ENCODE measurements at regions not wholly inside any gene's neighbourhood (a gene's known extent, or its start where the extent isn't known, plus 50 kb on each side); places are given as distances from the start of the nearest gene placed in this dataset.

DNA sequence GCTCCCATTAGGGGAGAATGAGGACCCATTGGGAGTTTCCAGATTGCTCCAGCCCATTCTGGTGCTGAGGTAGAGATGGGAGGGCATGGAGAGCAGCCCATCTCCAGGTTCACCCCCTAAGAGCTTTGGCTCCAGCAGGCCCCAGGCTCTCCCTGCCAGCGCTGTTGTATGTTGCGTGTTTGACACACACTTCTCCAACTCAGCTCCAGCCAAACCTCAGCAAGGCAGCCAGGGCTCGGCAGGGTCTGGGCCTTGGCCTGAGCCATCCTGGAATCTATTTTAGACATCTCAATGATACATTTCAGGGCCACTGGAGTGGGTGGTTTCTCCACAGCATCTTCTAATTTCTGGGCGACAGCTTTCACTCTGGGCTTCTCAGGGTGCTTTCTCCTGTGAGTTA lies 117.0 kb downstream of the NAV1 start:
- Mint-ChIP-seq H3K4me1 (peaks cover 71% of the 10 kb centered on the region), H3K27ac (no peak overlapping the region), H3K4me3 (no peak overlapping the region), H3K36me3 (ENCODE audit: low read depth) (no peaks in the 10 kb centered on the region), H3K9me3 (no peaks in the 10 kb centered on the region), H3K27me3 (ENCODE audit: low read depth, poor library complexity) (peaks cover 15% of the 10 kb centered on the region)
- no peak for DNase-seq
- TF ChIP-seq, protein P1, sequence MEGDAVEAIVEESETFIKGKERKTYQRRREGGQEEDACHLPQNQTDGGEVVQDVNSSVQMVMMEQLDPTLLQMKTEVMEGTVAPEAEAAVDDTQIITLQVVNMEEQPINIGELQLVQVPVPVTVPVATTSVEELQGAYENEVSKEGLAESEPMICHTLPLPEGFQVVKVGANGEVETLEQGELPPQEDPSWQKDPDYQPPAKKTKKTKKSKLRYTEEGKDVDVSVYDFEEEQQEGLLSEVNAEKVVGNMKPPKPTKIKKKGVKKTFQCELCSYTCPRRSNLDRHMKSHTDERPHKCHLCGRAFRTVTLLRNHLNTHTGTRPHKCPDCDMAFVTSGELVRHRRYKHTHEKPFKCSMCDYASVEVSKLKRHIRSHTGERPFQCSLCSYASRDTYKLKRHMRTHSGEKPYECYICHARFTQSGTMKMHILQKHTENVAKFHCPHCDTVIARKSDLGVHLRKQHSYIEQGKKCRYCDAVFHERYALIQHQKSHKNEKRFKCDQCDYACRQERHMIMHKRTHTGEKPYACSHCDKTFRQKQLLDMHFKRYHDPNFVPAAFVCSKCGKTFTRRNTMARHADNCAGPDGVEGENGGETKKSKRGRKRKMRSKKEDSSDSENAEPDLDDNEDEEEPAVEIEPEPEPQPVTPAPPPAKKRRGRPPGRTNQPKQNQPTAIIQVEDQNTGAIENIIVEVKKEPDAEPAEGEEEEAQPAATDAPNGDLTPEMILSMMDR (IDR thresholded peaks at IDR 0.05) = no peak

DNA sequence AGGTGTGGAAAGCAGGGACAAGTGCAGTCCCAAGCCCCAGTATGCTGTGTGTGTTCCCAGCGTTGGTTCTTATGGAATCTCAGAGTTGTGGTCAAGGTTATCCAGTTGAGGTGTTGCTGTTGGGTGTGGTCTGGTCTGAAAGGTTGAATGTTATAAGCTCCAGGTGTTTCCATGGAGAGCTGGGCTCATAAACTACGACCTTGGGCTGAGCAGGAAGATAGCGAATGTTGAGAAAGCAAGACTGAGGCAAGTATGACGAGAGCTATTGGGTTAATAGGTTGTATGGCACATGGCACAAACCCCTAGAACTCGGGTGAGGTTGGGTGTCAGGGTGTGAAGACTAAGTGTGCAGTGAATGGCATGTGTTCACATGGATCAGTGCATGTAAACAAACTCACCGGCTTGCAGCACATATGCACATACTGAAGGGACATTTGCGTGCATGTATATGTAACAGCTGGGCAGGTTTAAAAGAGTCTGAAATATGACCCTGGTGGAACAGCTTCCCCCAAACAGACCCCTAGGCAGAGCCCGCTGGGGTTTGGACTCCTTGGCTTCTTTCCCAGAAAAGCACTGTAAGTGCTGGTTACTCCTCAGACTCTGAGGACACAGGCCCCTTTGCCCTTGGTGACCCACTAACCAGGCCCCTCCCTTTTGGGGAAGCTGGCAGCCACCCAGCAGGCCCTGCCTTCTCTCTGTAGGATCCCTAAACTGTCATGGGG lies 117.5 kb downstream of the NAV1 start:
- no peak overlapping the region for H3K27ac Mint-ChIP-seq
- H3K4me1 Mint-ChIP-seq = peaks cover 66% of the 10 kb centered on the region
- no peak for DNase-seq
- H3K9me3 Mint-ChIP-seq = no peaks in the 10 kb centered on the region
- peaks cover 10% of the 10 kb centered on the region for H3K27me3 Mint-ChIP-seq (ENCODE audit: low read depth, poor library complexity)
- TF ChIP-seq, protein P1 (IDR thresholded peaks at IDR 0.05) = no peak
- no peak overlapping the region for H3K4me3 Mint-ChIP-seq
- no peaks in the 10 kb centered on the region for H3K36me3 Mint-ChIP-seq (ENCODE audit: low read depth)

DNA sequence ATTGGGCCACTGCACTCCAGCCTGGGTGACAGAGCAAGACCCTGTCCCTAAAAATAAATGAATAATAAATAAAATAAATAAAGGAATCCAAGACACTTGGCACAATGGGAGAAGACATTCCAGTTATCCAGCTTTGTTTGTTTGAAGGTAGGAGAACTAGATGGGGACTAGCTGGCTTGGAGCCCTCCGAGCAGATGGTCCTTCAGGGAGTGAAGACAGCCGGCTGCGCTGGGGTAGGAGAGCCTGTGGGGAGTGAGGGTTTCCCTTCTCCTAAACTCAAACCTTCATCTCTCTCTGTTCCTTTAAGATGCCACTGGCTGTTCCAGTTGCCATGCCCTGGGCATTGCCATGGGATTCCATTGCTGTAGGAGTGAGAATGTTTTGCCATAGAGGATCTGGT lies 120.6 kb downstream of the NAV1 start:
- no peaks in the 10 kb centered on the region for H3K36me3 Mint-ChIP-seq (ENCODE audit: low read depth)
- H3K4me1 Mint-ChIP-seq = peaks cover 43% of the 10 kb centered on the region
- DNase-seq = no peak
- TF ChIP-seq, protein P1 (IDR thresholded peaks at IDR 0.05) = no peak
- H3K9me3 Mint-ChIP-seq = no peaks in the 10 kb centered on the region
- H3K4me3 Mint-ChIP-seq = no peak overlapping the region
- H3K27ac Mint-ChIP-seq = no peak overlapping the region
- H3K27me3 Mint-ChIP-seq (ENCODE audit: low read depth, poor library complexity) = peaks cover 4% of the 10 kb centered on the region

DNA sequence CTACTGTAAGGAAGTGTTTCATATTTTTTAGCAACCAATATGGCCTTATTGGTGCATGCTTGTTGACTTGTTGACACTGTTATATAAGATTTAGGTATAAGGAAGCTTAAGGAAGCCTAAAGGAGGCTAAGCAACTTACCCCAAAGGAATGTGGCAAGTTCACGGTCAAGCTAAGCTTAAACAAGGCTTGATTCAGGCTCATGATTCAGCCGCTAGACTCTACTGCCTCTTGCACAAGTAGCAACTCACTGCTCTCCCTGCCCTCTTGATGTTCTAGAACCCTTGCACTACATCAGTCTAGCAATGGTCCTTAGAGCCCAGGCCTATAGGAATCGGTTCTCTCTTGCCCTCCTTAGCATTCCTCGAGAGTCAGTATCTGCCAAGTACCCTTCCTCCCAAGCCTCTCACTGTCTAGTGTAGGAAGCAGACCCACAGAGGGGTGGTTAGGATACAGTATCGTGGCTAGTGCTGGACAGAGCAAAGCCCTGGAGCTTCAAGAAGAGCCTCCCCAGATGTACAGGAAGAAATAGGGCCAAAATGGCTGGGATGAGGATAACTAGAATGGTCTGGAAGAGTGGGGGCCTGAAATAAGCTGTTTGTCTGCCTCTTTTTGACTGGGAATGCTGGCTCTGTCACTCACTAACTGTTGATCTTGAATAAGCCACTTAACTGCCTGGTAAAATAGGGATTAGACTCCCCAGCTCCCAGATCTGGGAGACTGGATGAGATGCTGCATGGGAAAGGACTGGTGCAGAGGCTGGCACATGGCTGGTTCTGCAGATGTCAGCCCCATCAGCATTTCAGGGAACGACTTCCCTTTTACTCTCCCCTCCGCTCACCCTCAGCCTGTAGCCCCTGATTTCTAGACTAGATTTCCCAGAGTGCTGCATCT lies 122.2 kb downstream of the NAV1 start:
- Mint-ChIP-seq H3K4me3 (no peak overlapping the region), H3K9me3 (no peaks in the 10 kb centered on the region), H3K27ac (peak overlapping the region; percentile 62), H3K4me1 (peaks cover 39% of the 10 kb centered on the region), H3K36me3 (ENCODE audit: low read depth) (no peaks in the 10 kb centered on the region), H3K27me3 (ENCODE audit: low read depth, poor library complexity) (peaks cover 4% of the 10 kb centered on the region)
- TF ChIP-seq, protein P1 (IDR thresholded peaks at IDR 0.05) = no peak
- DNase-seq = no peak

DNA sequence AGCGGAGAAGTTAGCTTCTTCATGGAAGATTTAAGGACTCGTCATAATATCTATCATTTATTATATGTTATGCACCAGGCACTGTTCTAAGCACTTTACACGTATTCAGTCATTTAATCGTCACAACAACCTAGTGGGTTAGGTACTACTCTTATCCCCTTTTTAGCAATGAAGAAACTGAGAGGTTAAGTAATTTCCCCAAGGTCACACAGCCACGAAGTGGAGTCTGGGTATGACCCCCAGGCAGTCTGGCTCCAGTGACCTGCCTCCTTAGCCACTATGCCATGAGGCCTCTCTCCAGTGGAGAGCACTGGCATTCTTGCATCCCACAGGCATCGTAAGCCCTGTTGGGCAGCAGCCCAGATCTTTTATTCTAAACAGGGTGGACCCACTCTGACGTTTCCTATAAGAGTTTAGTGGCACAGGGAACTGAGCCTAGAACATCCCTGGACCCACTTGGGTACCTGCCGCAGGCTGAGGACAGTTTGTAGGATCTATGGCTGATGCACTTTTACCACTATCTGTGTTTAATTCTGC lies 123.0 kb downstream of the NAV1 start:
- no peak overlapping the region for H3K27ac Mint-ChIP-seq
- no peak for DNase-seq
- TF ChIP-seq, protein P1 (IDR thresholded peaks at IDR 0.05) = no peak
- H3K36me3 Mint-ChIP-seq (ENCODE audit: low read depth) = no peaks in the 10 kb centered on the region
- no peak overlapping the region for H3K4me3 Mint-ChIP-seq
- H3K27me3 Mint-ChIP-seq (ENCODE audit: low read depth, poor library complexity) = peaks cover 7% of the 10 kb centered on the region
- H3K4me1 Mint-ChIP-seq = peaks cover 35% of the 10 kb centered on the region
- no peaks in the 10 kb centered on the region for H3K9me3 Mint-ChIP-seq

All from nephron progenitor cell (in vitro differentiated cells).